Kidney glomerular epithelial cell (primary cell): ENCODE measurements at regions not wholly inside any gene's neighbourhood (a gene's known extent, or its start where the extent isn't known, plus 50 kb on each side); places are given as distances from the start of the nearest gene placed in this dataset.
"Not testable (repeated sequence)": the region's sequence is repeated elsewhere in the genome, so short reads cannot be mapped to it uniquely, and the experiment has no call there.

ENCODE experiments used
- DNase-seq: peaks from one replicate; lab custom pipeline; 2025; lab: John Stamatoyannopoulos, UW

- DNase-seq: no peak
Measured at GRCh38 chr10:126722726-126723125, 52.2 kb upstream of the C10orf90 start.

GRCh38 chr10:126723226-126723625, 52.7 kb upstream of the C10orf90 start:
- DNase-seq: no peak

- no peak for DNase-seq
Measured at GRCh38 chr10:126729314-126729870, 58.9 kb upstream of the C10orf90 start.

- DNase-seq: no peak
Measured at GRCh38 chr10:126730856-126731609, 60.5 kb upstream of the C10orf90 start.

- no peak for DNase-seq
Measured at GRCh38 chr10:126731610-126731990, 61.1 kb upstream of the C10orf90 start.

GRCh38 chr10:126732308-126732707, 61.8 kb upstream of the C10orf90 start:
- DNase-seq: no peak

GRCh38 chr10:126732868-126733267, 62.4 kb upstream of the C10orf90 start:
- DNase-seq: no peak

- no peak for DNase-seq
Measured at GRCh38 chr10:126734015-126734414, 63.5 kb upstream of the C10orf90 start.

- no peak for DNase-seq
Measured at GRCh38 chr10:126734967-126735366, 64.5 kb upstream of the C10orf90 start.

- DNase-seq: no peak
Measured at GRCh38 chr10:126736142-126736541, 65.6 kb upstream of the C10orf90 start.

GRCh38 chr10:126736727-126737126, 66.2 kb upstream of the C10orf90 start:
- no peak for DNase-seq

- no peak for DNase-seq
Measured at GRCh38 chr10:126738001-126738400, 67.5 kb upstream of the C10orf90 start.

- no peak for DNase-seq
Measured at GRCh38 chr10:126744571-126744970, 74.1 kb upstream of the C10orf90 start.

GRCh38 chr10:126749015-126749655, 78.6 kb upstream of the C10orf90 start:
- DNase-seq: peak; percentile 47

- DNase-seq: no peak
Measured at GRCh38 chr10:126754966-126755365, 84.5 kb upstream of the C10orf90 start.

- no peak for DNase-seq
Measured at GRCh38 chr10:126758867-126759266, 88.4 kb upstream of the C10orf90 start.

- DNase-seq: no peak
Measured at GRCh38 chr10:126759531-126759930, 89.0 kb upstream of the C10orf90 start.

GRCh38 chr10:126766646-126767045, 96.2 kb upstream of the C10orf90 start:
- not testable (repeated sequence) for DNase-seq

GRCh38 chr10:126770809-126771208, 100.3 kb upstream of the C10orf90 start:
- no peak for DNase-seq

GRCh38 chr10:126776168-126776567, 105.7 kb upstream of the C10orf90 start:
- no peak for DNase-seq

- no peak for DNase-seq
Measured at GRCh38 chr10:126777714-126778113, 107.2 kb upstream of the C10orf90 start.

GRCh38 chr10:126781450-126782216, 111.1 kb upstream of the C10orf90 start:
- DNase-seq: no peak
